OCI-LY7 (cell line): ENCODE measurements at regions not wholly inside any gene's neighbourhood (a gene's known extent, or its start where the extent isn't known, plus 50 kb on each side); places are given as distances from the start of the nearest gene placed in this dataset.

Source experiments
- EZH2phosphoT487 ChIP-seq: fragments of 200-600 bp; sonication (generic); IDR thresholded peaks from 2 replicates; pipeline ENCODE4 v1.6.1; 2018; ENCODE audit warnings: low read depth, borderline replicate concordance, mild to moderate bottlenecking, mixed run types, antibody characterized with exemption, low read length, moderate library complexity, mixed read lengths
- TF ChIP-seq, protein P1 (sequence below): fragments of 200-600 bp; sonication (generic); conservative IDR thresholded peaks from 2 replicates; pipeline ENCODE4 v1.5.1; 2014; ENCODE audit warnings: mild to moderate bottlenecking, antibody characterized with exemption, low read length, moderate library complexity, mixed read lengths

GRCh38 chr9:108182270-108182669, 673.5 kb downstream of the ACTL7B start:
- TF ChIP-seq, protein P1, sequence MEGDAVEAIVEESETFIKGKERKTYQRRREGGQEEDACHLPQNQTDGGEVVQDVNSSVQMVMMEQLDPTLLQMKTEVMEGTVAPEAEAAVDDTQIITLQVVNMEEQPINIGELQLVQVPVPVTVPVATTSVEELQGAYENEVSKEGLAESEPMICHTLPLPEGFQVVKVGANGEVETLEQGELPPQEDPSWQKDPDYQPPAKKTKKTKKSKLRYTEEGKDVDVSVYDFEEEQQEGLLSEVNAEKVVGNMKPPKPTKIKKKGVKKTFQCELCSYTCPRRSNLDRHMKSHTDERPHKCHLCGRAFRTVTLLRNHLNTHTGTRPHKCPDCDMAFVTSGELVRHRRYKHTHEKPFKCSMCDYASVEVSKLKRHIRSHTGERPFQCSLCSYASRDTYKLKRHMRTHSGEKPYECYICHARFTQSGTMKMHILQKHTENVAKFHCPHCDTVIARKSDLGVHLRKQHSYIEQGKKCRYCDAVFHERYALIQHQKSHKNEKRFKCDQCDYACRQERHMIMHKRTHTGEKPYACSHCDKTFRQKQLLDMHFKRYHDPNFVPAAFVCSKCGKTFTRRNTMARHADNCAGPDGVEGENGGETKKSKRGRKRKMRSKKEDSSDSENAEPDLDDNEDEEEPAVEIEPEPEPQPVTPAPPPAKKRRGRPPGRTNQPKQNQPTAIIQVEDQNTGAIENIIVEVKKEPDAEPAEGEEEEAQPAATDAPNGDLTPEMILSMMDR: no peak
- TF ChIP-seq EZH2phosphoT487: no peak
